A549 (cell line): ENCODE measurements at regions not wholly inside any gene's neighbourhood (a gene's known extent, or its start where the extent isn't known, plus 50 kb on each side); places are given as distances from the start of the nearest gene placed in this dataset.

Source experiments
- ATAC-seq, 2 experiments: fragments of 200-7000 bp in 1 of 2; fragments of >200 bp in 1 of 2; cut with Nextera tagmentation in 1 of 2; cut with Tn5 transposase in 1 of 2; 3 replicates each; pipeline versions ENCODE4 v1.8.0 to v1.9.1; 2018 to 2020; ENCODE audit warnings: mild to moderate bottlenecking in 1 of 2, moderate library complexity in 1 of 2
- CTCF ChIA-PET: fragments of 300-600 bp; sonication (Branson Sonifier 250); formaldehyde crosslinking; extraction: SDS; loops from one replicate; lab custom pipeline; 2021; ENCODE audit warnings: antibody characterized with exemption, inconsistent platforms; lab: Yijun Ruan, JAX
- POLR2A ChIA-PET: fragments of 350-600 bp; formaldehyde crosslinking; extraction: SDS; loops from one replicate; lab custom pipeline; 2021; ENCODE audit warnings: antibody characterized with exemption, inconsistent platforms; lab: Yijun Ruan, JAX
- DNase-seq, 2 experiments: peaks; one replicate each; pipeline versions ENCODE4 v3.0.0 to v3.0.0-alpha.2; 2011 to 2016; ENCODE audit warnings: low read depth in 1 of 2, low spot score in 1 of 2
- FAIRE-seq: peaks from 2 replicates; lab custom pipeline; 2011; peaks lifted over from hg19 to GRCh38; lab: Jason Lieb, UNC
- H3K27ac ChIP-seq, 2 experiments: fragments of >200 bp; sonication (Bioruptor Twin); formaldehyde crosslinking; 3 replicates each; pipeline ENCODE4 v1.5.1; 2016 to 2017
- H3K4me1 ChIP-seq: fragments of >200 bp; sonication (Bioruptor Twin); formaldehyde crosslinking; 3 replicates; pipeline ENCODE4 v1.6.1; 2016
- H3K4me2 ChIP-seq: fragments of >200 bp; sonication (Bioruptor Twin); formaldehyde crosslinking; 3 replicates; pipeline ENCODE4 v1.6.1; 2016
- H3K4me3 ChIP-seq: fragments of >200 bp; sonication (Bioruptor Twin); formaldehyde crosslinking; 3 replicates; pipeline ENCODE4 v1.5.1; 2016
- H3K9me3 ChIP-seq: fragments of >200 bp; sonication (Bioruptor Twin); formaldehyde crosslinking; 3 replicates; pipeline ENCODE4 v1.6.1; 2016
- ATOH8 ChIP-seq: fragments of 250-450 bp; sonication (Bioruptor Pico); IDR thresholded peaks from 2 replicates; pipeline ENCODE4 v1.5.0; 2020; ENCODE audit warnings: low read depth, mild to moderate bottlenecking, moderate library complexity
- CEBPB ChIP-seq, 2 experiments: fragments of >200 bp in 1 of 2; sonication (Bioruptor Twin) in 1 of 2; formaldehyde crosslinking in 1 of 2; IDR thresholded peaks; 2 replicates each; pipeline ENCODE4 v1.6.1; 2012 to 2016
- E2F6 ChIP-seq: IDR thresholded peaks from 2 replicates; pipeline ENCODE4 v1.6.1; 2012; ENCODE audit warnings: low read depth, borderline replicate concordance
- EHF ChIP-seq: fragments of 250-450 bp; sonication (Bioruptor Pico); IDR thresholded peaks from 2 replicates; pipeline ENCODE4 v1.5.0; 2020; ENCODE audit warnings: mild to moderate bottlenecking
- EP300 ChIP-seq, 2 experiments: fragments of >200 bp; sonication (Bioruptor Twin); formaldehyde crosslinking; IDR thresholded peaks; 2 replicates in 1 of 2; 3 replicates in 1 of 2; pipeline ENCODE4 v1.6.1; 2016 to 2017
- FOSB ChIP-seq: fragments of 250-450 bp; sonication (Bioruptor Pico); IDR thresholded peaks from 2 replicates; pipeline ENCODE4 v1.5.0; 2020; ENCODE audit warnings: mild to moderate bottlenecking, moderate library complexity
- FOXS1 ChIP-seq: fragments of 250-450 bp; sonication (Bioruptor Pico); IDR thresholded peaks from 2 replicates; pipeline ENCODE4 v1.5.0; 2020; ENCODE audit warnings: mild to moderate bottlenecking, moderate library complexity
- GATA3 ChIP-seq: IDR thresholded peaks from 2 replicates; pipeline ENCODE4 v1.6.1; 2012; ENCODE audit warnings: borderline replicate concordance
- HEYL ChIP-seq: fragments of 250-450 bp; sonication (Bioruptor Pico); IDR thresholded peaks from 2 replicates; pipeline ENCODE4 v1.8.0; 2021; ENCODE audit warnings: mild to moderate bottlenecking, moderate library complexity
- HOXA7 ChIP-seq: fragments of 250-450 bp; sonication (Bioruptor Pico); IDR thresholded peaks from 2 replicates; pipeline ENCODE4 v1.5.0; 2020; ENCODE audit warnings: mild to moderate bottlenecking, moderate library complexity
- HOXB13 ChIP-seq: fragments of 250-450 bp; sonication (Bioruptor Pico); IDR thresholded peaks from 2 replicates; pipeline ENCODE4 v1.5.0; 2020; ENCODE audit warnings: low read depth, mild to moderate bottlenecking, moderate library complexity
- KDM1A ChIP-seq: fragments of 200-600 bp; sonication (generic); IDR thresholded peaks from 2 replicates; pipeline ENCODE4 v1.6.1; 2016; ENCODE audit warnings: low read depth, mild to moderate bottlenecking
- KDM5A ChIP-seq: fragments of 200-600 bp; sonication (generic); IDR thresholded peaks from 2 replicates; pipeline ENCODE4 v1.6.1; 2016; ENCODE audit warnings: antibody characterized with exemption, mild to moderate bottlenecking
- MAFK ChIP-seq: fragments of 450-650 bp; IDR thresholded peaks from 2 replicates; pipeline ENCODE4 v1.6.1; 2014; ENCODE audit not compliant: partially characterized antibody
- MAZ ChIP-seq: fragments of 150-350 bp; IDR thresholded peaks from 2 replicates; pipeline ENCODE4 v1.6.1; 2014; ENCODE audit warnings: antibody characterized with exemption, low read depth, low read length, borderline replicate concordance
- MYC ChIP-seq: IDR thresholded peaks from 2 replicates; pipeline ENCODE4 v1.6.1; 2012; ENCODE audit warnings: mild to moderate bottlenecking, inconsistent platforms, low read length, improper control_type of control experiment, borderline replicate concordance
- NPAS2 ChIP-seq: fragments of 250-450 bp; sonication (Bioruptor Pico); IDR thresholded peaks from 2 replicates; pipeline ENCODE4 v1.8.0; 2022; ENCODE audit warnings: mild to moderate bottlenecking, moderate library complexity, borderline replicate concordance
- PHF8 ChIP-seq: fragments of 200-600 bp; sonication (generic); IDR thresholded peaks from 2 replicates; pipeline ENCODE4 v1.6.1; 2016; ENCODE audit warnings: low read depth, mild to moderate bottlenecking, antibody characterized with exemption, moderate library complexity, borderline replicate concordance
- POLR2A ChIP-seq: IDR thresholded peaks from 2 replicates; pipeline ENCODE4 v1.6.1; 2012; ENCODE audit warnings: mild to moderate bottlenecking, low read length
- RAD21 ChIP-seq, 2 experiments: fragments of >200 bp in 1 of 2; sonication (Bioruptor Twin) in 1 of 2; formaldehyde crosslinking in 1 of 2; IDR thresholded peaks in 1 of 2; conservative IDR thresholded peaks in 1 of 2; 2 replicates in 1 of 2; 3 replicates in 1 of 2; pipeline ENCODE4 v1.6.1; 2012 to 2018; ENCODE audit warnings: inconsistent platforms in 1 of 2
- RCOR1 ChIP-seq: fragments of 150-350 bp; IDR thresholded peaks from 2 replicates; pipeline ENCODE4 v1.6.1; 2014; ENCODE audit warnings: antibody characterized with exemption, low read length, low read depth
- RNF2 ChIP-seq: fragments of 200-600 bp; sonication (generic); IDR thresholded peaks from 2 replicates; pipeline ENCODE4 v1.6.1; 2016; ENCODE audit warnings: low read depth, mild to moderate bottlenecking, antibody characterized with exemption, moderate library complexity, borderline replicate concordance
- SREBF2 ChIP-seq: fragments of 450-650 bp; IDR thresholded peaks from 2 replicates; pipeline ENCODE4 v1.6.1; 2014; ENCODE audit warnings: mild to moderate bottlenecking, moderate library complexity
- ZFP36 ChIP-seq: fragments of 450-650 bp; IDR thresholded peaks from 2 replicates; pipeline ENCODE4 v1.6.1; 2014; ENCODE audit warnings: borderline replicate concordance; ENCODE audit not compliant: partially characterized antibody
- WGBS: methylation state at CpG from one replicate; pipeline ENCODE4 v1.1.6; 2017; ENCODE audit errors: missing lambda C conversion rate; 5-methylcytosine and 5-hydroxymethylcytosine counted together
- TF ChIP-seq, protein P1 (sequence below): IDR thresholded peaks from 2 replicates; pipeline ENCODE4 v1.6.1; 2012
- TF ChIP-seq, protein P2 (sequence below): fragments of >200 bp; sonication (Bioruptor Twin); formaldehyde crosslinking; IDR thresholded peaks from 3 replicates; pipeline ENCODE4 v1.6.1; 2016

GRCh38 chr13:34128661-34129060, 310.7 kb downstream of the RFC3 start:
- FAIRE-seq (no peak), ATAC-seq (no peak), DNase-seq (no peak)
- 86% methylated on average over 3 of the region's 3 CpGs for WGBS
- Histone ChIP-seq H3K27ac (no peak overlapping the region), H3K4me1 (0 out of 3 replicates have a peak, but pooled peaks cover 5% of the 10 kb centered on the region), H3K4me2 (no peak overlapping the region), H3K4me3 (no peak overlapping the region), H3K9me3 (no peaks in the 10 kb centered on the region)
- no peak for TF ChIP-seq ZFP36
- no peak for TF ChIP-seq GATA3
- TF ChIP-seq HEYL (CRISPR knock-in tag): no peak
- TF ChIP-seq MYC: no peak
- TF ChIP-seq HOXA7 (CRISPR knock-in tag): no peak
- no peak for TF ChIP-seq HOXB13 (CRISPR knock-in tag)
- TF ChIP-seq MAZ: no peak
- TF ChIP-seq, protein P1, sequence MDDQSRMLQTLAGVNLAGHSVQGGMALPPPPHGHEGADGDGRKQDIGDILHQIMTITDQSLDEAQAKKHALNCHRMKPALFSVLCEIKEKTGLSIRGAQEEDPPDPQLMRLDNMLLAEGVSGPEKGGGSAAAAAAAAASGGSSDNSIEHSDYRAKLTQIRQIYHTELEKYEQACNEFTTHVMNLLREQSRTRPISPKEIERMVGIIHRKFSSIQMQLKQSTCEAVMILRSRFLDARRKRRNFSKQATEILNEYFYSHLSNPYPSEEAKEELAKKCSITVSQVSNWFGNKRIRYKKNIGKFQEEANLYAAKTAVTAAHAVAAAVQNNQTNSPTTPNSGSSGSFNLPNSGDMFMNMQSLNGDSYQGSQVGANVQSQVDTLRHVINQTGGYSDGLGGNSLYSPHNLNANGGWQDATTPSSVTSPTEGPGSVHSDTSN: no peak
- CTCF ChIA-PET: no interaction called here
- POLR2A ChIA-PET: no interaction called here

DNA sequence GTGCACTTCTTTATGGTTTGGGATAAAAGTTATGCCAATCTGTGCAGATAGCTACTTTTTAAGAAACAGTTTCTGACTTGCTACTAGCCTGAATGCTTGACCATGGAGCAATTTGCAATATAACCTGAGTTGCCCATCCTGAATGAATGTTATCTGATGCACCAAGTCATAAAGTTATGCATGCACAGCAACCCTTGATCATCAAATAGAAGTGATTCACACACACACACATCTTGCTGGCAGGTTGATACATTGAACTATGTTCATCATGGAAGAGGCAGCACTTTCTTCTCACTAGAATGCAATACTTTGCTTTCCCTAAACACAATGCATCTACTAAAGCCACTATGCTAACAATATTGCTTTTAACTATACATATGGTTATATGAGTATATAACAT, 311.5 kb downstream of the RFC3 start:
- ATAC-seq: no peak
- Histone ChIP-seq H3K4me3 (no peak overlapping the region), H3K9me3 (no peaks in the 10 kb centered on the region), H3K4me2 (no peak overlapping the region), H3K27ac (no peak overlapping the region)
- DNase-seq: no peak
- POLR2A ChIA-PET: no interaction called here
- CTCF ChIA-PET: interaction anchor here (0.7 kb wide), 1 partner anchor 22 kb away, joined by 3 read pairs; no protein-coding TSS in a partner anchor
- TF ChIP-seq RNF2 (no peak), RAD21 (conservative IDR thresholded peaks at IDR 0.05 in 1 of 2, IDR thresholded peaks at IDR 0.05 in 1 of 2) (no peak), RCOR1 (no peak), ATOH8 (no peak), MAFK (no peak), SREBF2 (no peak), EHF (CRISPR knock-in tag) (no peak), KDM5A (no peak), CEBPB (IDR thresholded peaks at IDR 0.05) (no peak), PHF8 (no peak), HOXA7 (CRISPR knock-in tag) (no peak), E2F6 (no peak), FOSB (CRISPR knock-in tag) (no peak), POLR2A (no peak), EP300 (IDR thresholded peaks at IDR 0.05) (no peak), NPAS2 (CRISPR knock-in tag) (no peak), FOXS1 (CRISPR knock-in tag) (no peak), KDM1A (no peak)
- TF ChIP-seq, protein P2, sequence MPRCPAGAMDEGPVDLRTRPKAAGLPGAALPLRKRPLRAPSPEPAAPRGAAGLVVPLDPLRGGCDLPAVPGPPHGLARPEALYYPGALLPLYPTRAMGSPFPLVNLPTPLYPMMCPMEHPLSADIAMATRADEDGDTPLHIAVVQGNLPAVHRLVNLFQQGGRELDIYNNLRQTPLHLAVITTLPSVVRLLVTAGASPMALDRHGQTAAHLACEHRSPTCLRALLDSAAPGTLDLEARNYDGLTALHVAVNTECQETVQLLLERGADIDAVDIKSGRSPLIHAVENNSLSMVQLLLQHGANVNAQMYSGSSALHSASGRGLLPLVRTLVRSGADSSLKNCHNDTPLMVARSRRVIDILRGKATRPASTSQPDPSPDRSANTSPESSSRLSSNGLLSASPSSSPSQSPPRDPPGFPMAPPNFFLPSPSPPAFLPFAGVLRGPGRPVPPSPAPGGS: no peak
- TF ChIP-seq, all 56 proteins: peak for 0
- no peak for FAIRE-seq
- H3K4me1 ChIP-seq: 0 out of 3 replicates have a peak, but pooled peaks cover 5% of the 10 kb centered on the region
